OCI-LY3 (cell line): ENCODE measurements at regions not wholly inside any gene's neighbourhood (a gene's known extent, or its start where the extent isn't known, plus 50 kb on each side); places are given as distances from the start of the nearest gene placed in this dataset.

Experiments
- H2AFZ ChIP-seq: fragments of 200-600, 300-600 bp; shearing (Covaris generic); 2 replicates; pipeline ENCODE4 v1.6.0; 2014; ENCODE audit warnings: antibody characterized with exemption, low read depth, low read length
- H3K27ac ChIP-seq: fragments of 200-600, 300-600 bp; sonication (generic); 2 replicates; pipeline ENCODE4 v1.5.1; 2014; ENCODE audit warnings: mild to moderate bottlenecking, low read length, moderate library complexity, mixed read lengths
- H3K27me3 ChIP-seq: fragments of 200-600, 300-600 bp; sonication (generic); 2 replicates; pipeline ENCODE4 v1.6.1; 2014; ENCODE audit warnings: low read depth, low read length, mixed read lengths
- H3K36me3 ChIP-seq: fragments of 200-600, 300-600 bp; sonication (generic); replicated peaks from 2 replicates; pipeline ENCODE3; 2014; ENCODE audit warnings: low read depth, low read length, mixed read lengths
- H3K4me1 ChIP-seq: fragments of 300-600, 200-600 bp; sonication (generic); 2 replicates; pipeline ENCODE4 v1.6.1; 2014; ENCODE audit warnings: low read length, mixed read lengths
- H3K4me2 ChIP-seq: fragments of 200-600, 300-600 bp; sonication (generic); 2 replicates; pipeline ENCODE4 v1.6.1; 2014; ENCODE audit warnings: low read length, mixed read lengths
- H3K4me3 ChIP-seq: fragments of 300-600, 200-600 bp; sonication (generic); 2 replicates; pipeline ENCODE4 v1.5.1; 2014; ENCODE audit warnings: antibody characterized with exemption, mild to moderate bottlenecking, low read length, moderate library complexity
- H3K79me2 ChIP-seq: fragments of 300-600, 200-600 bp; shearing (Covaris generic); 2 replicates; pipeline ENCODE4 v1.6.1; 2014; ENCODE audit warnings: mild to moderate bottlenecking, low read length, mixed read lengths
- H3K9ac ChIP-seq: fragments of 300-600, 200-600 bp; shearing (Covaris generic); 2 replicates; pipeline ENCODE4 v1.6.0; 2014; ENCODE audit warnings: mild to moderate bottlenecking, low read length, moderate library complexity
- H3K9me3 ChIP-seq: fragments of 200-600, 300-600 bp; shearing (Covaris generic); 2 replicates; pipeline ENCODE4 v1.6.1; 2014; ENCODE audit warnings: low read length, mixed read lengths; ENCODE audit not compliant: insufficient read depth
- H4K20me1 ChIP-seq: fragments of 200-600, 300-600 bp; sonication (generic); 2 replicates; pipeline ENCODE4 v1.6.1; 2016; ENCODE audit warnings: low read length, mixed read lengths; ENCODE audit not compliant: insufficient read depth
- EZH2phosphoT487 ChIP-seq: fragments of 200-600 bp; shearing (Covaris generic); IDR thresholded peaks from 2 replicates; pipeline ENCODE4 v1.6.1; 2018; ENCODE audit warnings: antibody characterized with exemption, mixed run types, low read depth
- TF ChIP-seq, protein P1 (sequence below): fragments of 200-600, 300-600 bp; sonication (generic); IDR thresholded peaks from 2 replicates; pipeline ENCODE4 v1.5.1; 2014; ENCODE audit warnings: antibody characterized with exemption, low read length, low read depth

DNA sequence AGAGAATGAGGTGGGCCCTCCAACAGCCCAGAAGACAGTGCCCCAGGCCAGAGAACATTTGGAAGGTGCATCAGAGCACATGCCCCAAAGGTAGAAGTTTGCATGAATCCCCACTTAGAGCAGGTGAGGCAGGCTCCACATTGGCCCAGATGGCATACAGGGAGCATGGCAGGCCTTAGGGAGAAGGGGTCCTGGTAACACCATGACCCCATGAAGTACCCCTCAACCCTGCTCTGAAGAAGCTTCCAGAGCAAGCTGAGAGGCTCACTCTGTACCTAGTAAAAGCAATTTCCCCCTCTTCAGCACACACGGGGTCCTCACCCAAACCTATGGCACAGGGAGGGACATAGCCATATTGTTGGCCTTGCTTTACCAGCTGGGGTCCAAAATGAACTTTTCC is 162.6 kb downstream of the BUB3 start:
- H3K9me3 ChIP-seq = no peaks in the 10 kb centered on the region
- no peaks in the 10 kb centered on the region for H3K79me2 ChIP-seq
- no peaks in the 10 kb centered on the region for H3K4me1 ChIP-seq
- H3K27ac ChIP-seq = no peak overlapping the region
- H3K36me3 ChIP-seq = no peaks in the 10 kb centered on the region
- H2AFZ ChIP-seq = no peak overlapping the region
- H3K27me3 ChIP-seq = no peaks in the 10 kb centered on the region
- no peak overlapping the region for H3K9ac ChIP-seq
- no peak overlapping the region for H3K4me3 ChIP-seq
- no peak overlapping the region for H3K4me2 ChIP-seq
- H4K20me1 ChIP-seq = no peaks in the 10 kb centered on the region
- no peak for TF ChIP-seq EZH2phosphoT487
- TF ChIP-seq, protein P1, sequence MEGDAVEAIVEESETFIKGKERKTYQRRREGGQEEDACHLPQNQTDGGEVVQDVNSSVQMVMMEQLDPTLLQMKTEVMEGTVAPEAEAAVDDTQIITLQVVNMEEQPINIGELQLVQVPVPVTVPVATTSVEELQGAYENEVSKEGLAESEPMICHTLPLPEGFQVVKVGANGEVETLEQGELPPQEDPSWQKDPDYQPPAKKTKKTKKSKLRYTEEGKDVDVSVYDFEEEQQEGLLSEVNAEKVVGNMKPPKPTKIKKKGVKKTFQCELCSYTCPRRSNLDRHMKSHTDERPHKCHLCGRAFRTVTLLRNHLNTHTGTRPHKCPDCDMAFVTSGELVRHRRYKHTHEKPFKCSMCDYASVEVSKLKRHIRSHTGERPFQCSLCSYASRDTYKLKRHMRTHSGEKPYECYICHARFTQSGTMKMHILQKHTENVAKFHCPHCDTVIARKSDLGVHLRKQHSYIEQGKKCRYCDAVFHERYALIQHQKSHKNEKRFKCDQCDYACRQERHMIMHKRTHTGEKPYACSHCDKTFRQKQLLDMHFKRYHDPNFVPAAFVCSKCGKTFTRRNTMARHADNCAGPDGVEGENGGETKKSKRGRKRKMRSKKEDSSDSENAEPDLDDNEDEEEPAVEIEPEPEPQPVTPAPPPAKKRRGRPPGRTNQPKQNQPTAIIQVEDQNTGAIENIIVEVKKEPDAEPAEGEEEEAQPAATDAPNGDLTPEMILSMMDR = no peak

DNA sequence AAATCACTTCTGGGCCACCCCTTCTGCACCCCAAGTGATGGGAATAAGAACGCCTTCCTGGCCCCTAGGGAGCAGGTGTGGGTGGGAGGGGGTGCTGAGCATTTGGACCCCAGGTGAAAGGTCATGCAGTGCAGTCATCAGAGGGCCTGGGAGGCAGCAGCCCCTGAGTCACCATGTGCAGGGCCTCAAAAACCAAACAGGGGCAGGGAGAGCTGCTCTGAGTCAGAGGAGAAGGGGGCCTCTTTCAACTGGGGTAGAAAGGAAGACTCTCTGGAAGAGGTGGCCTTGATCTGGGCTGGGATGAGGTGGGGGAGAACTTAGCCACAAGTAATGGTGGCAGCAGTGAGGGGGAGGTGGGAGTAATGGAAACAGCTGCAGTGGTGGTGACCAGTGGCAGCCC is 164.3 kb downstream of the BUB3 start:
- no peak overlapping the region for H2AFZ ChIP-seq
- H3K79me2 ChIP-seq = no peaks in the 10 kb centered on the region
- no peaks in the 10 kb centered on the region for H3K36me3 ChIP-seq
- no peaks in the 10 kb centered on the region for H3K9me3 ChIP-seq
- no peak overlapping the region for H3K27ac ChIP-seq
- H3K27me3 ChIP-seq = no peaks in the 10 kb centered on the region
- H3K9ac ChIP-seq = no peak overlapping the region
- H3K4me1 ChIP-seq = no peaks in the 10 kb centered on the region
- TF ChIP-seq, protein P1 = no peak
- TF ChIP-seq EZH2phosphoT487 = no peak
- no peak overlapping the region for H3K4me2 ChIP-seq
- no peak overlapping the region for H3K4me3 ChIP-seq
- H4K20me1 ChIP-seq = no peaks in the 10 kb centered on the region

DNA sequence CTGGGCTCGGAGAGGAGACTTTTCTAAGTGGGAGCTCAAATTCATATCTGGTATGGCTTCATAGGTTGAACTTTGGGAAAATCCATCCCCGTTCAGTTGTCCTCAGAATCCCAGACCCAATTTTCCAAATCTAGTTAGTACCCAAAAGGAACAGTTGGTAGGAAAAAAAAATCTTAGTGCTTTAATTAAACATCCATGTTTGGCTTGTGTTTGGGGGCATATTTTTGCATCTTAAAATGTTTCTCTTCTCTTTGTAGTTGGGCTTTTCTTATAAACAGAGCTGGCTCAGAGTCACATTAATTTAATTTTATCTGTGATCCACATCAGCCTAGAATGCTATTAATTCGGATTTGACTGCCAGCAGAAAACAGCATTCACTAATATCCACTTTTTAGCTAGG is 165.9 kb downstream of the BUB3 start:
- Histone ChIP-seq H2AFZ (no peak overlapping the region), H3K27ac (no peak overlapping the region), H3K4me2 (no peak overlapping the region), H3K4me1 (no peaks in the 10 kb centered on the region), H3K36me3 (no peaks in the 10 kb centered on the region), H3K79me2 (no peaks in the 10 kb centered on the region), H3K9ac (no peak overlapping the region), H3K4me3 (no peak overlapping the region), H4K20me1 (no peaks in the 10 kb centered on the region), H3K27me3 (no peaks in the 10 kb centered on the region), H3K9me3 (no peaks in the 10 kb centered on the region)
- TF ChIP-seq EZH2phosphoT487 = no peak
- TF ChIP-seq, protein P1 = no peak

DNA sequence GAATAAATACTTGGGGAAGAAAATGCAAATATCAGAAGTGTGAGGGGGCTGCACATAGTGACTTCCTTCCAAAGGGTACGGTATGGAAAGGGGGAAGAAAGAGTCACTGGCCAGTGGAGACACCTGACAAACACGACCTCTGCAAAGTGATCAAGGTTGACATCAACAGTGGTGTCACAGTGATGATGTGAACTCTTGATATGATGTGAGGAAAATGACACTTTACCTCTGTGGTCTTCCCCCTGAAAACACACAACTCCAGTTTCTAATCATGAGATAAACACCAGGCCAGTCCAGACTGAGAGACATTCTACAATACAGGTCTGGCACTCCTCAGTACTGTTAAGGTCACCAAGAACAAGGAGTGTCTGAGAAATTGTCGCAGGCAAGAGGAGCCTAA is 169.7 kb downstream of the BUB3 start:
- H3K4me1 ChIP-seq = no peaks in the 10 kb centered on the region
- no peaks in the 10 kb centered on the region for H3K79me2 ChIP-seq
- no peak overlapping the region for H2AFZ ChIP-seq
- no peak overlapping the region for H3K27ac ChIP-seq
- H3K27me3 ChIP-seq = no peaks in the 10 kb centered on the region
- TF ChIP-seq, protein P1 = no peak
- no peak for TF ChIP-seq EZH2phosphoT487
- no peak overlapping the region for H3K9ac ChIP-seq
- H4K20me1 ChIP-seq = no peaks in the 10 kb centered on the region
- no peaks in the 10 kb centered on the region for H3K9me3 ChIP-seq
- H3K36me3 ChIP-seq = no peaks in the 10 kb centered on the region
- no peak overlapping the region for H3K4me2 ChIP-seq
- no peak overlapping the region for H3K4me3 ChIP-seq
